Vagina (tissue), 2 donors: ENCODE measurements at regions not wholly inside any gene's neighbourhood (a gene's known extent, or its start where the extent isn't known, plus 50 kb on each side); places are given as distances from the start of the nearest gene placed in this dataset.

Experiments
- DNase-seq, 2 donors: peaks; one replicate each; pipeline ENCODE4 v3.0.0-alpha.2; 2017; ENCODE audit errors: extremely low spot score in 2 of 2
- H3K27ac ChIP-seq: fragments of 200-600 bp; sonication (generic); one replicate; pipeline ENCODE4 v1.5.1; 2019
- H3K27me3 ChIP-seq: fragments of 200-600 bp; sonication (generic); one replicate; pipeline ENCODE4 v1.5.1; 2019
- H3K36me3 ChIP-seq, 2 donors: fragments of 200-600 bp; sonication (generic); one replicate each; pipeline ENCODE4 v1.5.1; 2017 to 2019
- H3K4me1 ChIP-seq: fragments of 200-600 bp; sonication (generic); one replicate; pipeline ENCODE4 v1.5.1; 2019
- H3K4me3 ChIP-seq, 2 donors: fragments of 200-600 bp; sonication (generic); 1 replicate in 1 of 2; 2 replicates in 1 of 2; pipeline ENCODE4 v1.5.1; 2016 to 2019
- H3K9me3 ChIP-seq: fragments of 200-600 bp; sonication (generic); one replicate; pipeline ENCODE4 v1.5.1; 2019
- POLR2A ChIP-seq, 2 donors: fragments of 450-650 bp; IDR thresholded peaks; one replicate each; pipeline ENCODE4 v1.6.1; 2017; ENCODE audit warnings: antibody characterized with exemption in 2 of 2, mild to moderate bottlenecking in 2 of 2, moderate library complexity in 2 of 2
- POLR2AphosphoS5 ChIP-seq, 2 donors: sonication (generic); formaldehyde crosslinking; IDR thresholded peaks; one replicate each; pipeline ENCODE4 v1.9.0; 2017; ENCODE audit warnings: antibody characterized with exemption in 2 of 2, mild to moderate bottlenecking in 2 of 2, low read depth in 1 of 2; ENCODE audit not compliant: insufficient read depth in 1 of 2
- intact Hi-C: fragments of 100-400 bp; cut with DNase I; formaldehyde crosslinking; loops from one replicate; pipeline ENCODE4 v1.15.1; 2023
- TF ChIP-seq, protein P1 (sequence below), 3 experiments: fragments of 450-650 bp in 2 of 3; fragments of 200-600 bp in 1 of 3; sonication (generic) in 1 of 3; IDR thresholded peaks; one replicate each; pipeline ENCODE4 v1.5.1; 2017 to 2019; ENCODE audit warnings: antibody characterized with exemption in 3 of 3, mild to moderate bottlenecking in 2 of 3, moderate library complexity in 2 of 3

DNA sequence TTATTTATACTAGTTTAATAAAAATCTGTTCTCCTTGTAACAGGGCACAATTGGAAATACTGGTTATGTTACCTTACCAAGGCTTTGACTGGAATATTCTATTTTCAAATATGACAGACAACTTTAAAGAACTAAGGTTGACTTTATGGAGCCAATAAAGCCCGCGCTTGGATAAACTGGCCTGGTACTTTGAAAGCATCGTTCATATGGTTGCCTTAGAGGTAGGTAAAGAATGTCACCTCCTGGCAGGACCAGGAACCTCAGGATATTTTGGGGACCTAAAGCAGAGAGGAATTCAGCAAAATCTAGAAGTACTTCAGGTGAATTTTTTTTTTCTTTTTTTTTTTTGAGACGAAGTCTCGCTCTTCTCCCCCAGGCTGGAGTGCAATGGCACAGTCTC lies 71.2 kb upstream of the CREB1 start:
- Histone ChIP-seq H3K9me3 (no peaks in the 10 kb centered on the region), H3K4me3 (no peak overlapping the region), H3K27me3 (no peaks in the 10 kb centered on the region), H3K4me1 (no peaks in the 10 kb centered on the region), H3K36me3 (no peaks in the 10 kb centered on the region), H3K27ac (no peak overlapping the region)
- intact Hi-C loops = no loop called here
- no peak for DNase-seq
- no peak for TF ChIP-seq POLR2AphosphoS5 (IDR thresholded peaks at IDR 0.05; ENCODE audit: insufficient read depth in 1 of 2, low read depth in 1 of 2)
- TF ChIP-seq POLR2A (IDR thresholded peaks at IDR 0.05) = no peak
- TF ChIP-seq, protein P1, sequence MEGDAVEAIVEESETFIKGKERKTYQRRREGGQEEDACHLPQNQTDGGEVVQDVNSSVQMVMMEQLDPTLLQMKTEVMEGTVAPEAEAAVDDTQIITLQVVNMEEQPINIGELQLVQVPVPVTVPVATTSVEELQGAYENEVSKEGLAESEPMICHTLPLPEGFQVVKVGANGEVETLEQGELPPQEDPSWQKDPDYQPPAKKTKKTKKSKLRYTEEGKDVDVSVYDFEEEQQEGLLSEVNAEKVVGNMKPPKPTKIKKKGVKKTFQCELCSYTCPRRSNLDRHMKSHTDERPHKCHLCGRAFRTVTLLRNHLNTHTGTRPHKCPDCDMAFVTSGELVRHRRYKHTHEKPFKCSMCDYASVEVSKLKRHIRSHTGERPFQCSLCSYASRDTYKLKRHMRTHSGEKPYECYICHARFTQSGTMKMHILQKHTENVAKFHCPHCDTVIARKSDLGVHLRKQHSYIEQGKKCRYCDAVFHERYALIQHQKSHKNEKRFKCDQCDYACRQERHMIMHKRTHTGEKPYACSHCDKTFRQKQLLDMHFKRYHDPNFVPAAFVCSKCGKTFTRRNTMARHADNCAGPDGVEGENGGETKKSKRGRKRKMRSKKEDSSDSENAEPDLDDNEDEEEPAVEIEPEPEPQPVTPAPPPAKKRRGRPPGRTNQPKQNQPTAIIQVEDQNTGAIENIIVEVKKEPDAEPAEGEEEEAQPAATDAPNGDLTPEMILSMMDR (IDR thresholded peaks at IDR 0.05) = no peak

DNA sequence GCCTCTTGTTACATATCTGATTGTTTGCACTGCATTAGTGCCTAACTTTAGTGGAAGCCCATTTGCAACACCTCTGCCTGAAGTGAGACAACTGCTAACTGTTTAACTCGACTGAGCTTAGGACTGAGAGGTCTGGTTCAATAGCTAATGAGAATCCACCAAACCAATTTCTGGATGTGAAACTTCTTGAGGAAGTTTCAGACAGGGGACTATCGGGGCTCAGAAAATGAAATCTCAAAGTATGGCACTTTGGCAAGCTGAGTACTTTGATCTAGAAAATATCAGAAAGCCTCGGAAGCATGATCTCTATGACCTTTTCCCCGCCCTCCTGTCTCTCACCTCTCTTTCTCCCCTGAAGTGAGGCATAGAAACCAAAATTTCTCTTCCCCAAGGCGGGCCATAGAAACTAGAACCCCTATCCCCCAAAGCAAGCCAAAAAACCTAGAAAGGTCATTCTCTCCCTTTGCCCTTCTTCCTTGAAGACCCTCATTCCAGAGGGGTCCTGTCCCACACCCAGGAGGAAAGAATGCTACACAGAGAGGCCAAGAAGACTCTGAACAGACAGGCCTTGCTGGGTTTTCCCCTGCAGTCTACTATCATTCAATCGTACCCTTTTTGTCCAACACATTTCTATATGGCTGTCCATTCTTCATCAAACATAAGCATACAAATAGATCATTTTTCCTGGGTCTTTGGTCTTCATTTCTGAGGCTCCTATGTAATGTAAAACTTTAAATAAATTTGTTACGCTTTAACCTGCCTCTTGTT lies 69.6 kb upstream of the CREB1 start:
- intact Hi-C loops = no loop called here

DNA sequence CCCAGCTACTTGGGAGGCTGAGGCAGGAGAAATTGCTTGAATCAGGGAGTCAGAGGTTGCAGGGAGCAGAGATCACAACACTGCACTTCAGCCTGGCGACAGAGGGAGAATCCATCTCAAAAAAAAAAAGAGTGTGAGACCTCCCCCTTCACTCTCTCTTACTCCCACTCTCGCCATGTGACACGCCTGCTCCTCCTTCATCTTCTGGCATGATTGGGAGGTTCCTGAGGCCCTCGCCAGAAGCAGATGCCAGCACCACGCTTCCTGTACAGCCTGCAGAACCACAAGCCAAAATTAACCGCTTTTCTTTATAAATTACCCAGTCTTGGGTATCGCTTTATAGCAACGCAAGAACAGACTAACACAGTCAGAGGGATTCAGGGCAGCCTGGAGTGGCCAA lies 66.3 kb upstream of the CREB1 start:
- H3K27me3 ChIP-seq = no peaks in the 10 kb centered on the region
- no peaks in the 10 kb centered on the region for H3K4me1 ChIP-seq
- no peak overlapping the region for H3K4me3 ChIP-seq
- no peak for DNase-seq
- H3K36me3 ChIP-seq = no peaks in the 10 kb centered on the region
- intact Hi-C loops = no loop called here
- H3K9me3 ChIP-seq = no peaks in the 10 kb centered on the region
- TF ChIP-seq, protein P1 (IDR thresholded peaks at IDR 0.05) = no peak
- no peak for TF ChIP-seq POLR2A (IDR thresholded peaks at IDR 0.05)
- no peak overlapping the region for H3K27ac ChIP-seq

More for the DNA sequence above, 69.6 kb upstream of the CREB1 start:
- Histone ChIP-seq H3K9me3 (no peaks in the 10 kb centered on the region), H3K4me3 (no peak overlapping the region), H3K4me1 (no peaks in the 10 kb centered on the region), H3K36me3 (no peaks in the 10 kb centered on the region), H3K27ac (no peak overlapping the region), H3K27me3 (no peaks in the 10 kb centered on the region)
- TF ChIP-seq POLR2A (IDR thresholded peaks at IDR 0.05) = no peak
- no peak for TF ChIP-seq POLR2AphosphoS5 (IDR thresholded peaks at IDR 0.05; ENCODE audit: insufficient read depth in 1 of 2, low read depth in 1 of 2)
- TF ChIP-seq, protein P1 (IDR thresholded peaks at IDR 0.05) = no peak
- DNase-seq = no peak

DNA sequence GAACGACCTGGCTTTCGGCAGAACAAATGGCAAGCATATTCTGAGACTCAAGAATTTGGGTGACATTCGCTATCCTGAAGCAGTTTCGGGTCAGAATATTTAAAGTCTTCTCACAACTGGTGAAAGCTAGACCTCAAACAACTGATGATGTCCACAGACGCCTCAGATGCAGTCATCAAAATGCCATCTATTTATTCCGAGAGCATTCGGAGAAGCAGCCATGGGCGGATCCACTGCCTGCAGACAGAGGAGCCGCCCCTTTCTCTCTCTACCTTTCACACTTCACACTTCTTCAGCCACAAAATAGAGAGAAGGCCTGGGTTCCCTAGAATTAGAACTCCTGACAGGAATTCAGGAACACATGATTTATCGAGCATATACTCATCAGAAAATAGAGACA lies 65.8 kb upstream of the CREB1 start:
- no peaks in the 10 kb centered on the region for H3K36me3 ChIP-seq
- TF ChIP-seq, protein P1 (IDR thresholded peaks at IDR 0.05) = no peak
- TF ChIP-seq POLR2AphosphoS5 (IDR thresholded peaks at IDR 0.05; ENCODE audit: insufficient read depth in 1 of 2, low read depth in 1 of 2) = no peak
- no peak for TF ChIP-seq POLR2A (IDR thresholded peaks at IDR 0.05)
- no peak overlapping the region for H3K4me3 ChIP-seq
- H3K4me1 ChIP-seq = no peaks in the 10 kb centered on the region
- no peaks in the 10 kb centered on the region for H3K9me3 ChIP-seq
- H3K27me3 ChIP-seq = no peaks in the 10 kb centered on the region
- no peak overlapping the region for H3K27ac ChIP-seq
- no peak for DNase-seq
- intact Hi-C loops = no loop called here

DNA sequence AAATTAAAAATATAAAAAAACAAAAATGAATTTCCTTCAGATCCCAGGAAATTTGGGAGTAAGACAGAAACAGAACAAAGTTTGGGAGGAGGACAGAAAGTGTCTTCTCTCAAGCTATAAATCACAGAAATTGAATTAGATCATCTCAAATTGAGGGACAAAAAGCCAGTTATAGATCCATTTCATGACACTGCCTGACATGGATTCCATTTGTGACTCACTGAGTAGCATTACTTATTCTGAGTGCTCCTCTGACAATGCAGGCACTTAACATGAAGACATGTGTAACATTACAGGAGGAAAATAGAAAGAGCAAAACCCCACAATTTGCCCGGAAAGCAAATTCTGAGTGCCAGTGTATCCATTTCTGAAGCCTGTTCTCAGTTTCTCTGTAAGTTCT lies 63.9 kb upstream of the CREB1 start:
- H3K27me3 ChIP-seq = no peaks in the 10 kb centered on the region
- no peak for DNase-seq
- TF ChIP-seq POLR2AphosphoS5 (IDR thresholded peaks at IDR 0.05; ENCODE audit: insufficient read depth in 1 of 2, low read depth in 1 of 2) = no peak
- no peak for TF ChIP-seq POLR2A (IDR thresholded peaks at IDR 0.05)
- TF ChIP-seq, protein P1 (IDR thresholded peaks at IDR 0.05) = no peak
- H3K9me3 ChIP-seq = no peaks in the 10 kb centered on the region
- no peak overlapping the region for H3K4me3 ChIP-seq
- intact Hi-C loops = no loop called here
- H3K36me3 ChIP-seq = no peaks in the 10 kb centered on the region
- no peaks in the 10 kb centered on the region for H3K4me1 ChIP-seq
- H3K27ac ChIP-seq = no peak overlapping the region
